ENCODE measurements at regions not wholly inside any gene's neighbourhood (a gene's known extent, or its start where the extent isn't known, plus 50 kb on each side); places are given as distances from the start of the nearest gene placed in this dataset.

DNA sequence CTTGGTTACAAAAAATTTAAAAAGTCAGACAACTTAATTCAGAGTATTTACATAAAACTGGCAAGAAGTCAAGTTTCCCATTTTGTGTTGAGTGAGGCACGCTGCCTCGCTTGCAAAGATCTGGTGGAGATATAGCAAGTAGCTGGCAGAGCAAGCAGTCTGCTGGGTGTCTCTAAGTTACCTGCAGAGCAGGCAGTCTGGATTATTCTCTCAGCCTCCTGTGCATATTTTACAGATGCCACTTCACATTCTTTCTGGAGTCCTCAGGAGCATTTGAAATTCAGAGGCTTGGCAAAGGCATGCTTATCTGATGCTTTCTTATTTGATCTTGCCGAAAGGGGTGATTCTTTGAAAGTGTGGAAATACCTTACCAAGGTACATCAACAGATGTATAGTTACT, 640.4 kb upstream of the ADGRL4 start:
- DNase-seq (ENCODE audit: low read depth), result no peak
- TF ChIP-seq, protein P1, sequence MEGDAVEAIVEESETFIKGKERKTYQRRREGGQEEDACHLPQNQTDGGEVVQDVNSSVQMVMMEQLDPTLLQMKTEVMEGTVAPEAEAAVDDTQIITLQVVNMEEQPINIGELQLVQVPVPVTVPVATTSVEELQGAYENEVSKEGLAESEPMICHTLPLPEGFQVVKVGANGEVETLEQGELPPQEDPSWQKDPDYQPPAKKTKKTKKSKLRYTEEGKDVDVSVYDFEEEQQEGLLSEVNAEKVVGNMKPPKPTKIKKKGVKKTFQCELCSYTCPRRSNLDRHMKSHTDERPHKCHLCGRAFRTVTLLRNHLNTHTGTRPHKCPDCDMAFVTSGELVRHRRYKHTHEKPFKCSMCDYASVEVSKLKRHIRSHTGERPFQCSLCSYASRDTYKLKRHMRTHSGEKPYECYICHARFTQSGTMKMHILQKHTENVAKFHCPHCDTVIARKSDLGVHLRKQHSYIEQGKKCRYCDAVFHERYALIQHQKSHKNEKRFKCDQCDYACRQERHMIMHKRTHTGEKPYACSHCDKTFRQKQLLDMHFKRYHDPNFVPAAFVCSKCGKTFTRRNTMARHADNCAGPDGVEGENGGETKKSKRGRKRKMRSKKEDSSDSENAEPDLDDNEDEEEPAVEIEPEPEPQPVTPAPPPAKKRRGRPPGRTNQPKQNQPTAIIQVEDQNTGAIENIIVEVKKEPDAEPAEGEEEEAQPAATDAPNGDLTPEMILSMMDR (conservative IDR thresholded peaks at IDR 0.05; ENCODE audit: low read depth, low read length), result no peak
- no peak overlapping the region for H3K4me3 ChIP-seq (ENCODE audit: low read length)

DNA sequence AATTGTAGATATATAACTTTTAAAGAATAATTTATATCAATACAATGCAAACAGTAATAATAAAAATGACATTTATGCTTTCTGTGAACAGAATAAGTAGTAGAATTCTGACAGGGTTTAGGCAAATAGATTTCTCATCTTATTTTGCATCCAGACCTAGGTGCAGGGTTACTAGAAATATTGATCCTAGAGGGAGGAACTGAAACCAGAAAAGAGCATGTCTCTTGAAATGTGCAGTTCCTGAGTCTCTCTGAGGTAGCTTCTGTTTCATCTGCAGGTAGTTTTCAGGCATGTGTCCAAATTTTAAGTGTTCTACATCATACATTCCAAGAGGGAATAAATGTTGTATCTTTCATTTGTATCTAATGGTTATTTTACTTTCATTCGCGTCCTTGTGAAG, 631.9 kb upstream of the ADGRL4 start:
- no peak overlapping the region for H3K4me3 ChIP-seq (ENCODE audit: low read length)
- TF ChIP-seq, protein P1 (conservative IDR thresholded peaks at IDR 0.05; ENCODE audit: low read depth, low read length), result no peak
- no peak for DNase-seq (ENCODE audit: low read depth)

DNA sequence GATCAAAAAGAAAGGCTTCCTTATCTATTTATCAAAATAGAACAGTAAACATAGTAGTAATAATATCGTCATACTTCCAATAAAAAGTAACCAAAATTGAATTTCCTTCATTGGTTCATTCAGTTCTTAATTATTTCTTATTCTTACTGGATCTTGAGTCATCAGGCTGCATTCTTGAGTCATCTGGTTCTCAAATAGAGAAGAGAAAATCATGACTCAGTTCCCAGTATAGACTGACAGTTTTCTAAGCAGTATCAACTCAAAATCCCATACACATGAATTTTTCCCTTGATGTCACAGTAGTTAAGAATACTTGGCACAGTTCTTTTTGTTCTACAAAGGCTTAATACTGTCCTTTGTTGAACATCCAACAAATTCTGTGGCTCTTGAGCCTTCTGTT, 626.9 kb upstream of the ADGRL4 start:
- peak; percentile 48 for DNase-seq (ENCODE audit: low read depth)
- H3K4me3 ChIP-seq (ENCODE audit: low read length), result no peak overlapping the region
- TF ChIP-seq, protein P1 (conservative IDR thresholded peaks at IDR 0.05; ENCODE audit: low read depth, low read length), result no peak

DNA sequence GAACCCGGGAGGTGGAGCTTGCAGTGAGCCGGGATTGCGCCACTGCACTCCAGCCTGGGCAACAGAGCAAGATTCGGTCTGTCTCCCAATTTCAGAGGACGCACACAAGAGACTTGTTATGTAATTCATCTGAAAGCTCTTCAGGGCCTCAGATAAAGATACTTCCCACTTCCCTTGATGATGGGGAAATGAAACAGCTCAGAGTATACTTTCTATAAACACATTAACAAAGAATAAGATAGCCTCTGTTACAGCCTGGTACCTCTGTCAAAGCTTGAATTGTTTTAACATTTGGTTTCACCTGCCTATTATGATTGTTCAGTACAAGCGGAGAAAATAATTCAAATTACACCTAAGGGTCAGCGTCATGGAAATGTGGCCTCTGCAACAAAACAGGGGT, 622.9 kb upstream of the ADGRL4 start:
- TF ChIP-seq, protein P1 (conservative IDR thresholded peaks at IDR 0.05; ENCODE audit: low read depth, low read length), result no peak
- H3K4me3 ChIP-seq (ENCODE audit: low read length), result no peak overlapping the region
- DNase-seq (ENCODE audit: low read depth), result no peak

DNA sequence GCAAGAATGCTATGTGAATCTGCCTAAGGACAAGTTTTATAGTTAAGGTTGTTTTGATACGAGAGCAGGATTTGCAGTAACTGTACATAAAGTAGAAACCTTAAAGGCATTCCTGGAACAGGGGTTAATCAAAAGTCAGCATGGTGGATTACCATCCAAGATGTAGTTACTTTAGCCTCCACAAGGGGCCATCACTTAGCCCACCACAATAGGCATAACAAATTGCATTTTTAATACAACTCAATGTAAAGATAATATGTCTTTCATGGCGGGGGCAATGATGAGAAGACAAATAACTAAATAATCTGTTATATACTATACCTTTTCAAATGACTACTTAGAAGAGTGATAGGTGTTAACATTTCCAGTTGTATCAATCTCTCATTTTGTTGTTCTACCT, 611.2 kb upstream of the ADGRL4 start:
- no peak overlapping the region for H3K4me3 ChIP-seq (ENCODE audit: low read length)
- DNase-seq (ENCODE audit: low read depth), result no peak
- TF ChIP-seq, protein P1 (conservative IDR thresholded peaks at IDR 0.05; ENCODE audit: low read depth, low read length), result peak; percentile 50

DNA sequence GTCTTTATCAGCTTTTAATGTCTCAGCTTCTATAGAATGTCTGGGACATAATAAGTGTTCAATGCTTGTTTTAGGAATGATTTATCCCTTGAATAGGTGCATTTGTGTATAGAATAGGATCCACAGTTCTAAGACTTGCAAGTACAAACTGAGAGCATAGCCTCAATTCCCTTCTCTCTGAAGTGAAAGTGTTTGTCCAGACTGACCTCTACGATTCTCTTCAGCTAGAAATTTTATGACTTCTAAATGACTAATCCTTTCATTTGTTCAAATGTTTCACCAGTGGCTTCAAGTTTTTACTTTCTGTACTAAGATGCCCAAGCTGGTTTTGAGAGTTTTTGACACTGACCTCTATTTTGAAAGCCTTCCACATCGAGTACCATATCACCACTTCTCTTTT, 608.2 kb upstream of the ADGRL4 start:
- H3K4me3 ChIP-seq (ENCODE audit: low read length), result no peak overlapping the region
- TF ChIP-seq, protein P1 (conservative IDR thresholded peaks at IDR 0.05; ENCODE audit: low read depth, low read length), result no peak
- no peak for DNase-seq (ENCODE audit: low read depth)

DNA sequence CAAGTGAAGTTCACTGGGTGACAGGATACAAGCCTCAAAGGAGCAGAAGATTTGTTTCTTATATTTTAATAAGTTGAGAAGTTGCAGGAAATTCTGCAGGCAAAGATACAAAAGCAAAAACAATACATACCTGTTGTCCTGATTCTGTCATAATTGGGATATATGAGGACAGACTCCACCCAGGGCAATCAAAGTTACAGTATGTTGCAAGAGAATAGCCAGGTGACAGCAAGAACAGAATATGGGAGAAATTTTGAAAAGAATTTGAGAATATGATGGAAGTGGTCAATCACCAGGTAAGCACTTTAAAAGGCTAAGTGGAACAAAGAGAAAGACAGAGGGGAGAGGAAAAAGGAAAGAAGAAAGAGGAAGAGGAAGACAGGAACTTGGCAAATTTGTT, 607.6 kb upstream of the ADGRL4 start:
- TF ChIP-seq, protein P1 (conservative IDR thresholded peaks at IDR 0.05; ENCODE audit: low read depth, low read length), result no peak
- no peak overlapping the region for H3K4me3 ChIP-seq (ENCODE audit: low read length)
- no peak for DNase-seq (ENCODE audit: low read depth)
